Esophagus (tissue), 2 donors: ENCODE measurements at regions not wholly inside any gene's neighbourhood (a gene's known extent, or its start where the extent isn't known, plus 50 kb on each side); places are given as distances from the start of the nearest gene placed in this dataset.

Source experiments
- H3K27ac ChIP-seq, 2 donors: one replicate each; pipeline ENCODE4 v1.5.1; 2013; ENCODE audit warnings: low read depth in 2 of 2, mild to moderate bottlenecking in 2 of 2, inconsistent platforms in 1 of 2, low read length in 1 of 2, moderate library complexity in 1 of 2
- H3K27me3 ChIP-seq, 2 donors: one replicate each; pipeline ENCODE4 v1.6.1; 2013; ENCODE audit warnings: low read length in 2 of 2, control low read depth in 1 of 2, mild to moderate bottlenecking in 1 of 2; ENCODE audit not compliant: insufficient read depth in 2 of 2, control insufficient read depth in 1 of 2
- H3K36me3 ChIP-seq, 2 donors: one replicate each; pipeline ENCODE4 v1.6.1; 2013; ENCODE audit warnings: low read length in 1 of 2; ENCODE audit not compliant: control insufficient read depth in 2 of 2, insufficient read depth in 2 of 2
- H3K4me1 ChIP-seq, 2 donors: one replicate each; pipeline ENCODE4 v1.6.1; 2013; ENCODE audit warnings: low read length in 1 of 2; ENCODE audit not compliant: control insufficient read depth in 2 of 2, insufficient read depth in 2 of 2
- H3K4me3 ChIP-seq, 2 donors: one replicate each; pipeline ENCODE4 v1.5.1; 2013; ENCODE audit warnings: low read length in 2 of 2, mild to moderate bottlenecking in 2 of 2, low read depth in 1 of 2, moderate library complexity in 1 of 2
- H3K9me3 ChIP-seq, 2 donors: one replicate each; pipeline ENCODE4 v1.6.1; 2013; ENCODE audit warnings: mild to moderate bottlenecking in 2 of 2, low read depth in 1 of 2, low read length in 1 of 2, moderate library complexity in 1 of 2; ENCODE audit not compliant: control insufficient read depth in 2 of 2, insufficient read depth in 1 of 2
- WGBS, 2 donors: extraction: QIAGEN DNeasy Blood & Tissue Kit; methylation state at CpG; one replicate each; pipeline ENCODE4 v1.1.7; 2013; 5-methylcytosine and 5-hydroxymethylcytosine counted together
- donor health status: healthy with polysubstance abuse.
- donor health status: Bipolar disorder and iron deficiency.

- H3K27ac ChIP-seq = no peak overlapping the region
- H3K9me3 ChIP-seq = peaks cover 0 to 3% of the 10 kb centered on the region in 2 donors
- H3K4me3 ChIP-seq = no peak overlapping the region
- no peaks in the 10 kb centered on the region for H3K27me3 ChIP-seq
- H3K4me1 ChIP-seq = no peaks in the 10 kb centered on the region
- no peaks in the 10 kb centered on the region for H3K36me3 ChIP-seq
- WGBS, 2 donors = 73 to 76% methylated on average over 2 of the region's 2 CpGs
Measured at GRCh38 chr3:95310560-95310959, 1247.7 kb downstream of the NSUN3 start.

GRCh38 chr3:95311272-95311671, 1248.4 kb downstream of the NSUN3 start:
- Histone ChIP-seq H3K27me3 (no peaks in the 10 kb centered on the region), H3K4me3 (no peak overlapping the region), H3K36me3 (no peaks in the 10 kb centered on the region), H3K27ac (no peak overlapping the region), H3K4me1 (no peaks in the 10 kb centered on the region), H3K9me3 (peaks cover 0 to 3% of the 10 kb centered on the region in 2 donors)
- WGBS, 2 donors = 62 to 74% methylated on average over 2 of the region's 2 CpGs

DNA sequence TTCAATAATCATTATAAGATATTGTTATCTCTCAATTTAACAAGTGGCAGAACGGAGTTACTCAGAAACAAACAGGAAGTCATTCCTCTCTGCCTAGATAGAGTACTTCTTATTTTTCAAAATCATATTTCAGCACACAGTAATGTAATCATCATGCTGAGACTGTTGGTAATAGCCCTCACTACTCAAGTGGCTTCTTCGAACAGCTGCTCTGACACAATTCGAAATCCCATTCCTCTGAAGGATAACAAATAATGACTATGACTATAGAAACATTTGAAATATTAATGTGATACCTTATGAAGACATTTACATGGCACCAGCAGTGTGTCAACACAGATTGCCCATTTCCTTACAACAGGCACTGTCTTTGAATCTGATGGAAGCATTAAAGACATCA, 1249.8 kb downstream of the NSUN3 start:
- no peak overlapping the region for H3K4me3 ChIP-seq
- H3K36me3 ChIP-seq = no peaks in the 10 kb centered on the region
- WGBS, 2 donors = 70 to 73% methylated on average over 3 of the region's 3 CpGs
- no peaks in the 10 kb centered on the region for H3K4me1 ChIP-seq
- H3K27ac ChIP-seq = no peak overlapping the region
- H3K27me3 ChIP-seq = no peaks in the 10 kb centered on the region
- H3K9me3 ChIP-seq = peaks cover 0 to 3% of the 10 kb centered on the region in 2 donors

DNA sequence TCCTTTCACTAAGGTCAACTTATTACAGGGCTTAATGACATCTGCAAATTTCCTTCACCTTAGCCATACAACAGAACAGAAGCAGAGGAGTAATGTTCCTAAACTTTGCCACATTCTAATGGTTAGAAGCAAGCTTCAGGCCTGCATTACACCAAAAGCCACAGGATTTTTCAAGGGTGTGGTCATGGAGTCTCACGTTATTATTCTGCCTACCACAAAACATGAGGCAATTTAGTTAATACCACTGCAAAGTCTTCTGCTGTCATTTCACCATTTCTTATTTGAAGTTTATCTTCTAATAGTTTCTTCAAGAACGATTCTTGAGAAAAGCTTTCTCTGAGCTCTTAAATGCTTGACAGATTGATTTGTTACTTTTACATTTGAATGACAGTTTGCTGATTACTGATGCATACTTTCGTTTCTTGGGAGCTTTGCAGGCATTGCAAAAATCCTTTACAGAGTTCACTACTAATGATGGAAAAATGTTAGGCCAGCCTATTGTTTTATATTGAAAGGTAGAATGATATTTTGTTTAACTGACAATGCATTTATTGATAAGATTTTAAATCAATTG, 1257.1 kb downstream of the NSUN3 start:
- Histone ChIP-seq H3K4me3 (no peak overlapping the region), H3K4me1 (no peaks in the 10 kb centered on the region), H3K36me3 (no peaks in the 10 kb centered on the region), H3K27me3 (no peaks in the 10 kb centered on the region), H3K9me3 (no peaks in the 10 kb centered on the region), H3K27ac (no peak overlapping the region)
- WGBS, 2 donors = 40 to 58% methylated on average over 3 of the region's 3 CpGs

- 79 to 85% methylated on average over 2 of the region's 2 CpGs for WGBS, 2 donors
- H3K4me1 ChIP-seq = no peaks in the 10 kb centered on the region
- no peak overlapping the region for H3K4me3 ChIP-seq
- H3K27me3 ChIP-seq = no peaks in the 10 kb centered on the region
- no peak overlapping the region for H3K27ac ChIP-seq
- no peaks in the 10 kb centered on the region for H3K36me3 ChIP-seq
- peaks cover 0 to 3% of the 10 kb centered on the region in 2 donors for H3K9me3 ChIP-seq
Measured at GRCh38 chr3:95327478-95327877, 1264.6 kb downstream of the NSUN3 start.

DNA sequence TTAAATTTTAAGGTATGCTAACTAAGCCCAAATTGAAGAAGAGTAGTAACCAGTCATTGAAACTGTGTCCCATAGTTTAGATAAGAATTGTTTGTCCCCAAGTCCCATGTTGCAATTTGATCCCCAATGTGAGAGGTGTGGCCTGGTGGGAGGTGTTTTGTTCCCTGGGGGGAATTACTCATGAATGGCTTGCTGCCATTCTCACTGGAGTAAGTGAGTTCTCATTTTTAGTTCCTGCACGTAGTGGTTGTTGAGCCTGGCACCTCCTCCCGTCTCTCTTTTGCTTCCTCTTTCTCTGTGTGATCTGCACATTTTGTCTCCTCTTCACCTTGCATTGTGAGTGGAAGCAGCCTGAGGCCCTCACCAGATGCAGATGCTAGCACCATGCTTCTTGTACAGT, 1271.0 kb downstream of the NSUN3 start:
- WGBS, 2 donors = 45 to 56% methylated on average over 2 of the region's 2 CpGs
- H3K9me3 ChIP-seq = peaks cover 0 to 3% of the 10 kb centered on the region in 2 donors
- no peak overlapping the region for H3K27ac ChIP-seq

DNA sequence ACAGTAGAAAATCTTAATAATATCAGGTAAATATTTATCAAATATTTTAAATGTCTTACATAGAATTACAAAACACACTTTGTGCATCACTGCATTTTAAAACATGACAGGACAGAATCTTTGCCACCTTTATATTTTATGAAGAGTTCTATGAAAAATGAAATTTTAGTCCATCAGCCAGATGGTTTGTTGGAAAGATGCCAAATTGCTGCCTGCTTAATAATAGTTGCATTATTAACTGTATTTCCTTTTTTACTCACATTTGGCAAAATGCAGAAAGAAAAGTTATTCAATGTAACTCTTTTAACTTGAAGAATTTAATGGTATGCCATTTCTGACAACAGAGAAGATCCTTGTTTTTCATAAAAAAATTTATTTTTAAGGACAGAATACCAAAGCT, 1271.6 kb downstream of the NSUN3 start:
- Histone ChIP-seq H3K27ac (no peak overlapping the region), H3K27me3 (no peaks in the 10 kb centered on the region), H3K4me1 (no peaks in the 10 kb centered on the region), H3K9me3 (peaks cover 0 to 3% of the 10 kb centered on the region in 2 donors), H3K36me3 (no peaks in the 10 kb centered on the region), H3K4me3 (no peak overlapping the region)

More for the DNA sequence above, 1271.0 kb downstream of the NSUN3 start:
- Histone ChIP-seq H3K4me3 (no peak overlapping the region), H3K36me3 (no peaks in the 10 kb centered on the region), H3K4me1 (no peaks in the 10 kb centered on the region), H3K27me3 (no peaks in the 10 kb centered on the region)

- Histone ChIP-seq H3K4me3 (no peak overlapping the region), H3K9me3 (peaks cover 0 to 2% of the 10 kb centered on the region in 2 donors), H3K27me3 (no peaks in the 10 kb centered on the region), H3K36me3 (no peaks in the 10 kb centered on the region), H3K27ac (no peak overlapping the region), H3K4me1 (no peaks in the 10 kb centered on the region)
Measured at GRCh38 chr3:95335517-95335916, 1272.7 kb downstream of the NSUN3 start.

DNA sequence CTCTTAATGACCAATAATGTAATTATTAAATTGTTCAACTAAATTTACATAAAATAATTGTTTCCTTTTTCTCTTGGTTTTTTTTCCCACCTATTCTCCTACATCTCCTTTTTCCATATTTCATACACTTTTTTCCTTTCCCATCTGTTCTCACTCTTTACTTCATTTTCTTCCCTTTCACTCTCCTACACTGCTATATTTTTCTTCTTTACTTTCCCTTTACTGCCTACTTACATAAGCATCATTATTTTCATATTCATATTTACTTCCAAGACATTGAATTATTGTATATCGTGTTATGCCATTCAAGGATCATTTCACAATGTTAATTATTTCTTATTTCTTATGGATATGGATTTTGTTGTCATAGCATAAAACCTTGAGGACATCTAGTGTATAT, 1275.6 kb downstream of the NSUN3 start:
- Histone ChIP-seq H3K27ac (no peak overlapping the region), H3K4me1 (no peaks in the 10 kb centered on the region), H3K4me3 (no peak overlapping the region), H3K27me3 (no peaks in the 10 kb centered on the region), H3K36me3 (no peaks in the 10 kb centered on the region), H3K9me3 (peaks cover 0 to 2% of the 10 kb centered on the region in 2 donors)
- WGBS, 2 donors = 79 to 82% methylated on average over 1 of the region's 1 CpG

DNA sequence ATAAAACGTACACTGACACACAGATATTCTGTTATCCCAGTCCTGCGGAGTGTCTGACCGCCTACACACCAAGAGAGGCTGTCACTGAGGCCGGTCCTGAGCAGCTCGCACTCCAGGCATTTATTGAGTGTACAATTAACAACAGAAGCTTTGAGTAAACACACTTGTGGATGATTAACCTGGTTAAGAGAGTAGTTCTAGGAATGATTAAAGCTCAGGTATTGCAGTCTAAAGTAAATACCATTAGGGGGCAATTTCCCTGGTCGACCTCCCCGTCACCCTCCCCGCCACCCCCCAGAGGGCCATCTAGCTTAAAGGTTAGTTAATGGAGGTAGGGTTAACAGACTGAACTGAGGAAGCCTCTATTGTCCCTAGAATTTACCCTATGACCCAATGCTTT, 1278.5 kb downstream of the NSUN3 start:
- Histone ChIP-seq H3K4me3 (no peak overlapping the region), H3K4me1 (no peaks in the 10 kb centered on the region), H3K9me3 (peaks cover 0 to 2% of the 10 kb centered on the region in 2 donors), H3K27me3 (no peaks in the 10 kb centered on the region), H3K27ac (no peak overlapping the region), H3K36me3 (no peaks in the 10 kb centered on the region)
- 57 to 71% methylated on average over 8 of the region's 8 CpGs for WGBS, 2 donors
